Loucy (cell line): ENCODE measurements at regions not wholly inside any gene's neighbourhood (a gene's known extent, or its start where the extent isn't known, plus 50 kb on each side); places are given as distances from the start of the nearest gene placed in this dataset.

Source experiments
- CTCF ChIP-seq: fragments of 200-600 bp; sonication (generic); conservative IDR thresholded peaks from 2 replicates; pipeline ENCODE4 v1.5.1; 2014; ENCODE audit warnings: mild to moderate bottlenecking, antibody characterized with exemption, low read length
- EZH2phosphoT487 ChIP-seq: fragments of 200-600 bp; IDR thresholded peaks from 2 replicates; pipeline ENCODE4 v1.6.1; 2018; ENCODE audit warnings: antibody characterized with exemption, mild to moderate bottlenecking, moderate library complexity, borderline replicate concordance

GRCh38 chr14:98154254-98154653 is 1117.7 kb downstream of the BCL11B start:
- TF ChIP-seq CTCF: no peak
- TF ChIP-seq EZH2phosphoT487: no peak
